ENCODE measurements at regions not wholly inside any gene's neighbourhood (a gene's known extent, or its start where the extent isn't known, plus 50 kb on each side); places are given as distances from the start of the nearest gene placed in this dataset.

- no peak for TF ChIP-seq CTCF (IDR thresholded peaks at IDR 0.05; ENCODE audit: control insufficient read depth, insufficient read depth, low read depth, low read length, missing control alignments)
- H3K4me3 ChIP-seq (ENCODE audit: control insufficient read depth, low read depth, low read length), result no peak overlapping the region
- DNase-seq (ENCODE audit: low read depth), result no peak
Measured at GRCh38 chr15:97892167-97892938, 68.2 kb upstream of the ARRDC4 start.

GRCh38 chr15:97893967-97894366 is 66.5 kb upstream of the ARRDC4 start:
- H3K4me3 ChIP-seq (ENCODE audit: control insufficient read depth, low read depth, low read length), result no peak overlapping the region
- DNase-seq (ENCODE audit: low read depth), result no peak
- TF ChIP-seq CTCF (IDR thresholded peaks at IDR 0.05; ENCODE audit: control insufficient read depth, insufficient read depth, low read depth, low read length, missing control alignments), result no peak

GRCh38 chr15:97899981-97900380 is 60.5 kb upstream of the ARRDC4 start:
- H3K4me3 ChIP-seq (ENCODE audit: control insufficient read depth, low read depth, low read length), result no peak overlapping the region
- no peak for DNase-seq (ENCODE audit: low read depth)
- TF ChIP-seq CTCF (IDR thresholded peaks at IDR 0.05; ENCODE audit: control insufficient read depth, insufficient read depth, low read depth, low read length, missing control alignments), result no peak

GRCh38 chr15:97902140-97902780 is 58.2 kb upstream of the ARRDC4 start:
- peak; percentile 24 for DNase-seq (ENCODE audit: low read depth)
- TF ChIP-seq CTCF (IDR thresholded peaks at IDR 0.05; ENCODE audit: control insufficient read depth, insufficient read depth, low read depth, low read length, missing control alignments), result no peak
- H3K4me3 ChIP-seq (ENCODE audit: control insufficient read depth, low read depth, low read length), result no peak overlapping the region

DNA sequence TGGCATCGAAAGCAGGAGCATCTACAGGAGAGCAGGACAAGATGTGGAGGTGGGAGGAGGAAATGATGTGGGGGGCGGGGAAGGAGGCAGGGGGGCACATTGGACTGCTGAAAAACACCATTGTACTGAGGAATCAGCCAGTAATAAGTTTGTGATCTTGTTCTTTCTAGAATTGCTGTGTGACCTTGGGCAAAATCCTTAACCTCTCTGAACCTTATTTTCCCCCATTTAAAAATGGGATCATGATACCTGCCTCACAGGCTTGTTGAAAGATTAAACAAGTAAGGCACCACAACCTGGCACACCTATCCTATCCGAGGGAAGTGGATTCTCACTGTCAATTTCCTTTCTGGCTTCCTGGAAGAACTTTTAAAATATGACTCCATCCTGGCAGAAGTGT is 56.9 kb upstream of the ARRDC4 start:
- TF ChIP-seq CTCF (IDR thresholded peaks at IDR 0.05; ENCODE audit: control insufficient read depth, insufficient read depth, low read depth, low read length, missing control alignments), result no peak
- DNase-seq (ENCODE audit: low read depth), result no peak
- H3K4me3 ChIP-seq (ENCODE audit: control insufficient read depth, low read depth, low read length), result no peak overlapping the region

- DNase-seq (ENCODE audit: low read depth), result peak; percentile 3
- TF ChIP-seq CTCF (IDR thresholded peaks at IDR 0.05; ENCODE audit: control insufficient read depth, insufficient read depth, low read depth, low read length, missing control alignments), result peak; percentile 60
- no peak overlapping the region for H3K4me3 ChIP-seq (ENCODE audit: control insufficient read depth, low read depth, low read length)
Measured at GRCh38 chr15:97903971-97904572, 56.4 kb upstream of the ARRDC4 start.

Measured in AG09309 (cell line).